ENCODE measurements at regions not wholly inside any gene's neighbourhood (a gene's known extent, or its start where the extent isn't known, plus 50 kb on each side); places are given as distances from the start of the nearest gene placed in this dataset.

DNA sequence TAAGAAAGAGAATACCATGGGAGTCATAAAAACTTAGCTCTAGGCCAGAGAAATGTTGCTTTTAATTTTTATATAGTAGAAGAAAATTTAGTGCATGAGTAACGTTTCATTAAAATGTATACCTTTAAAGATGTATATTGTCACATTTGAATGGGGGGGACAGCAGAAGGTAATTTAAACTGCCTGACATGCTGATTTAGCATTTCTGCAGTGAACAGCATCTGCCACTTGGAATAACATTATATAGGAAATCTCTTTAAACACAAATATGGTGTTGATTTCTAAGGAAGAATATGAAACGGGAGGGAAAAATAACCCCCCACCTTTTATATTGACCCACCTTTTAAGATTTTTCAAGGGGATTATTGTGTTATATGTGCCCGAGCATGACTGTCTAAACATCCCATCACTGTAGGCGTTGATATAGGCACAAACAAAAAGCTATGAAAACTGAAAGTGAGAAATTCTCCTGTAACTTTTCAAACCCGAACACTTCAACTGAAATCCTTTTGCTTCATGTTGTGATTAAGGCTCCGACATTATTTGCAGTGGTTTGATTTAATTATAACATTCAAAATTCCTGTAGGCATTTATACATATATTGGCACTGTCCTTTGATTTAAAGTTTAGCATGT is 244.7 kb upstream of the CELF2 start:
- no peaks in the 10 kb centered on the region for H3K27me3 ChIP-seq (ENCODE audit: low read length)
- no peaks in the 10 kb centered on the region for H3K9me2 ChIP-seq (replicated peaks; ENCODE audit: insufficient read depth, low read length)
- H3K9me3 ChIP-seq (ENCODE audit: insufficient read depth, low read length), result no peaks in the 10 kb centered on the region
- no peak overlapping the region for H2AFZ ChIP-seq (ENCODE audit: low read depth, low read length, severe bottlenecking)
- H4K20me1 ChIP-seq (ENCODE audit: low read depth, low read length), result no peaks in the 10 kb centered on the region
- no peak overlapping the region for H3K4me3 ChIP-seq (ENCODE audit: insufficient read depth, low read length, poor library complexity, severe bottlenecking)
- H3K36me3 ChIP-seq (ENCODE audit: low read length), result no peaks in the 10 kb centered on the region
- H3K79me2 ChIP-seq (ENCODE audit: insufficient read depth, low read length), result no peaks in the 10 kb centered on the region
- H3K27ac ChIP-seq (ENCODE audit: low read depth, low read length), result no peak overlapping the region
- H3K4me2 ChIP-seq (ENCODE audit: low read depth, low read length, poor library complexity, severe bottlenecking), result no peak overlapping the region
- TF ChIP-seq EZH2phosphoT487 (conservative IDR thresholded peaks at IDR 0.05; ENCODE audit: low read length), result no peak
- TF ChIP-seq, protein P1, sequence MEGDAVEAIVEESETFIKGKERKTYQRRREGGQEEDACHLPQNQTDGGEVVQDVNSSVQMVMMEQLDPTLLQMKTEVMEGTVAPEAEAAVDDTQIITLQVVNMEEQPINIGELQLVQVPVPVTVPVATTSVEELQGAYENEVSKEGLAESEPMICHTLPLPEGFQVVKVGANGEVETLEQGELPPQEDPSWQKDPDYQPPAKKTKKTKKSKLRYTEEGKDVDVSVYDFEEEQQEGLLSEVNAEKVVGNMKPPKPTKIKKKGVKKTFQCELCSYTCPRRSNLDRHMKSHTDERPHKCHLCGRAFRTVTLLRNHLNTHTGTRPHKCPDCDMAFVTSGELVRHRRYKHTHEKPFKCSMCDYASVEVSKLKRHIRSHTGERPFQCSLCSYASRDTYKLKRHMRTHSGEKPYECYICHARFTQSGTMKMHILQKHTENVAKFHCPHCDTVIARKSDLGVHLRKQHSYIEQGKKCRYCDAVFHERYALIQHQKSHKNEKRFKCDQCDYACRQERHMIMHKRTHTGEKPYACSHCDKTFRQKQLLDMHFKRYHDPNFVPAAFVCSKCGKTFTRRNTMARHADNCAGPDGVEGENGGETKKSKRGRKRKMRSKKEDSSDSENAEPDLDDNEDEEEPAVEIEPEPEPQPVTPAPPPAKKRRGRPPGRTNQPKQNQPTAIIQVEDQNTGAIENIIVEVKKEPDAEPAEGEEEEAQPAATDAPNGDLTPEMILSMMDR (IDR thresholded peaks at IDR 0.05; ENCODE audit: insufficient read depth, low read length, poor library complexity, severe bottlenecking), result no peak
- H3K9ac ChIP-seq (ENCODE audit: low read length), result no peak overlapping the region
- H3F3A ChIP-seq (ENCODE audit: insufficient read depth), result no peaks in the 10 kb centered on the region

DNA sequence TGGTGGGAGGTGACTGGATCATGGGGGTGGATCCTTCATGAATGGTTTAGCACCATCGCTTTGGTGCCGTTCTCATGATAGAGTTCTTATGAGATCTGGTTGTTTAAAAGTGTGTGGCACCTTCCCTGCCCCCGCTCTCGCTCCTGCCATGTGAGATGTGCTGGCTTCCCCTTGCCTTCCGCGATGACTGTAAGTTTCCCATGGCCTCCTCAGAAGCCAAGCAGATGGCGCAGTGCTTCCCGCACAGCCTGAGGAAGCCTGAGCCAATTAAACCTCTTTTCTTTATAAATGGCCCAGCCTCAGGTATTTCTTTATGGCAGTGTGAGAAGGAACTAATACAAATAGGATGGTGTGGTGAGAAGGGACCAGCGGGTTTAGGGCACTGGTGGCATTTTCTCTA is 243.3 kb upstream of the CELF2 start:
- Histone ChIP-seq H3K4me3 (ENCODE audit: insufficient read depth, low read length, poor library complexity, severe bottlenecking) (no peak overlapping the region), H3K36me3 (ENCODE audit: low read length) (no peaks in the 10 kb centered on the region), H3K9me3 (ENCODE audit: insufficient read depth, low read length) (no peaks in the 10 kb centered on the region), H3K9me2 (replicated peaks; ENCODE audit: insufficient read depth, low read length) (no peaks in the 10 kb centered on the region), H3K4me2 (ENCODE audit: low read depth, low read length, poor library complexity, severe bottlenecking) (no peak overlapping the region), H3F3A (ENCODE audit: insufficient read depth) (no peaks in the 10 kb centered on the region), H2AFZ (ENCODE audit: low read depth, low read length, severe bottlenecking) (no peak overlapping the region), H3K9ac (ENCODE audit: low read length) (no peak overlapping the region), H3K27ac (ENCODE audit: low read depth, low read length) (no peak overlapping the region), H3K79me2 (ENCODE audit: insufficient read depth, low read length) (no peaks in the 10 kb centered on the region), H4K20me1 (ENCODE audit: low read depth, low read length) (no peaks in the 10 kb centered on the region), H3K27me3 (ENCODE audit: low read length) (no peaks in the 10 kb centered on the region)
- TF ChIP-seq EZH2phosphoT487 (conservative IDR thresholded peaks at IDR 0.05; ENCODE audit: low read length), result no peak
- TF ChIP-seq, protein P1 (IDR thresholded peaks at IDR 0.05; ENCODE audit: insufficient read depth, low read length, poor library complexity, severe bottlenecking), result no peak

DNA sequence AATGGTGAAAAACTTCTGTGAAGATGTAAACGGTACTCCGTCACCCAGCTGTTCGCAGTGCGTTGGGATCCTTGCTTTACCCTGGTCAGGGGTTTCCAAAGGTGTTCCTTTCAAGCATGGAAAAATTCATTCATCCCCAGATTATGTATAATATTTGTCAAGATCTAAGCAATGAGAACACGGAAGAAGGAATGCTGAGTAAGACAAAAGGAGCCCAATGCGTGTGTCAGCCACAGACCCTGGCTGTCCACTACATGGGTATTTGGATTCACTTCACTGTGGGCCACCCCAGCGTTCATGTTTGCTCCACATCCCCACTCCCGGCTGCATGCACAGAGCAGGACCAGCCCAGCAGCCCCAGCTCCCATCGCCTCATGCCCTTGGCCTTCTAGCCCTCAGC is 241.3 kb upstream of the CELF2 start:
- Histone ChIP-seq H3K9me3 (ENCODE audit: insufficient read depth, low read length) (no peaks in the 10 kb centered on the region), H3K27ac (ENCODE audit: low read depth, low read length) (no peak overlapping the region), H3K27me3 (ENCODE audit: low read length) (no peaks in the 10 kb centered on the region), H3K36me3 (ENCODE audit: low read length) (no peaks in the 10 kb centered on the region), H2AFZ (ENCODE audit: low read depth, low read length, severe bottlenecking) (no peak overlapping the region), H4K20me1 (ENCODE audit: low read depth, low read length) (no peaks in the 10 kb centered on the region), H3K9me2 (replicated peaks; ENCODE audit: insufficient read depth, low read length) (no peaks in the 10 kb centered on the region), H3K9ac (ENCODE audit: low read length) (no peak overlapping the region), H3F3A (ENCODE audit: insufficient read depth) (no peaks in the 10 kb centered on the region), H3K79me2 (ENCODE audit: insufficient read depth, low read length) (no peaks in the 10 kb centered on the region), H3K4me3 (ENCODE audit: insufficient read depth, low read length, poor library complexity, severe bottlenecking) (no peak overlapping the region), H3K4me2 (ENCODE audit: low read depth, low read length, poor library complexity, severe bottlenecking) (no peak overlapping the region)
- no peak for TF ChIP-seq EZH2phosphoT487 (conservative IDR thresholded peaks at IDR 0.05; ENCODE audit: low read length)
- TF ChIP-seq, protein P1 (IDR thresholded peaks at IDR 0.05; ENCODE audit: insufficient read depth, low read length, poor library complexity, severe bottlenecking), result no peak
